ENCODE measurements at regions not wholly inside any gene's neighbourhood (a gene's known extent, or its start where the extent isn't known, plus 50 kb on each side); places are given as distances from the start of the nearest gene placed in this dataset.

- 63% methylated on average over 3 of the region's 3 CpGs for WGBS
- Histone ChIP-seq H3K4me3 (ENCODE audit: low read depth in 1 of 3, low read length in 3 of 3) (no peak overlapping the region), H3K27me3 (ENCODE audit: control insufficient read depth in 4 of 4, insufficient read depth in 4 of 4, low read length in 3 of 4) (no peaks in the 10 kb centered on the region), H3K27ac (ENCODE audit: low read depth in 1 of 2, low read length in 2 of 2) (no peak overlapping the region), H3K36me3 (ENCODE audit: control insufficient read depth in 4 of 4, insufficient read depth in 3 of 4, low read depth in 1 of 4, low read length in 3 of 4) (no peaks in the 10 kb centered on the region), H3K9me3 (ENCODE audit: control insufficient read depth in 4 of 4, low read length in 3 of 4) (no peaks in the 10 kb centered on the region), H3K9ac (ENCODE audit: low read depth in 1 of 2, low read length in 2 of 2) (no peak overlapping the region), H3K4me1 (ENCODE audit: control insufficient read depth in 4 of 4, insufficient read depth in 4 of 4, low read length in 3 of 4) (no peaks in the 10 kb centered on the region)
- no peak for DNase-seq (ENCODE audit: low spot score)
- TF ChIP-seq RAD21 (IDR thresholded peaks at IDR 0.05) (no peak), JUND (IDR thresholded peaks at IDR 0.05) (no peak), GABPA (IDR thresholded peaks at IDR 0.05 in 1 of 2, conservative IDR thresholded peaks at IDR 0.05 in 1 of 2) (no peak), REST (IDR thresholded peaks at IDR 0.05) (no peak), NR2F2 (IDR thresholded peaks at IDR 0.05) (no peak), TAF1 (conservative IDR thresholded peaks at IDR 0.05) (no peak), EGR1 (IDR thresholded peaks at IDR 0.05; ENCODE audit: low read depth in 2 of 2) (no peak), ATF3 (IDR thresholded peaks at IDR 0.05) (no peak), ZBTB33 (IDR thresholded peaks at IDR 0.05) (no peak), FOXA2 (IDR thresholded peaks at IDR 0.05) (no peak), SP1 (IDR thresholded peaks at IDR 0.05) (no peak), YY1 (IDR thresholded peaks at IDR 0.05) (no peak), HNF4A (conservative IDR thresholded peaks at IDR 0.05) (no peak), RXRA (IDR thresholded peaks at IDR 0.05) (no peak), FOXA1 (IDR thresholded peaks at IDR 0.05) (no peak)
- TF ChIP-seq, protein P1, sequence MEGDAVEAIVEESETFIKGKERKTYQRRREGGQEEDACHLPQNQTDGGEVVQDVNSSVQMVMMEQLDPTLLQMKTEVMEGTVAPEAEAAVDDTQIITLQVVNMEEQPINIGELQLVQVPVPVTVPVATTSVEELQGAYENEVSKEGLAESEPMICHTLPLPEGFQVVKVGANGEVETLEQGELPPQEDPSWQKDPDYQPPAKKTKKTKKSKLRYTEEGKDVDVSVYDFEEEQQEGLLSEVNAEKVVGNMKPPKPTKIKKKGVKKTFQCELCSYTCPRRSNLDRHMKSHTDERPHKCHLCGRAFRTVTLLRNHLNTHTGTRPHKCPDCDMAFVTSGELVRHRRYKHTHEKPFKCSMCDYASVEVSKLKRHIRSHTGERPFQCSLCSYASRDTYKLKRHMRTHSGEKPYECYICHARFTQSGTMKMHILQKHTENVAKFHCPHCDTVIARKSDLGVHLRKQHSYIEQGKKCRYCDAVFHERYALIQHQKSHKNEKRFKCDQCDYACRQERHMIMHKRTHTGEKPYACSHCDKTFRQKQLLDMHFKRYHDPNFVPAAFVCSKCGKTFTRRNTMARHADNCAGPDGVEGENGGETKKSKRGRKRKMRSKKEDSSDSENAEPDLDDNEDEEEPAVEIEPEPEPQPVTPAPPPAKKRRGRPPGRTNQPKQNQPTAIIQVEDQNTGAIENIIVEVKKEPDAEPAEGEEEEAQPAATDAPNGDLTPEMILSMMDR (IDR thresholded peaks at IDR 0.05; ENCODE audit: low read depth, low read length, missing input control) = no peak
- TF ChIP-seq, protein P2, sequence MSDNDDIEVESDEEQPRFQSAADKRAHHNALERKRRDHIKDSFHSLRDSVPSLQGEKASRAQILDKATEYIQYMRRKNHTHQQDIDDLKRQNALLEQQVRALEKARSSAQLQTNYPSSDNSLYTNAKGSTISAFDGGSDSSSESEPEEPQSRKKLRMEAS (IDR thresholded peaks at IDR 0.05) = no peak
These were observed 117.6 kb downstream of the MRPL39 start for GRCh38 chr21:25489673-25490072.
